SU-DHL-6 (cell line): ENCODE measurements at regions not wholly inside any gene's neighbourhood (a gene's known extent, or its start where the extent isn't known, plus 50 kb on each side); places are given as distances from the start of the nearest gene placed in this dataset.

ENCODE experiments used
- H2AFZ ChIP-seq: fragments of 200-600 bp; sonication (generic); 2 replicates; pipeline ENCODE4 v1.6.1; 2014; ENCODE audit warnings: low read depth, mild to moderate bottlenecking, moderate library complexity, mixed read lengths, antibody characterized with exemption, low read length; ENCODE audit not compliant: severe bottlenecking
- H3F3A ChIP-seq: fragments of 200-600 bp; shearing (Covaris generic); 2 replicates; pipeline ENCODE4 v1.6.0; 2016; ENCODE audit warnings: antibody characterized with exemption, mild to moderate bottlenecking; ENCODE audit not compliant: insufficient read depth
- H3K27ac ChIP-seq: fragments of 200-600 bp; sonication (generic); 2 replicates; pipeline ENCODE4 v1.5.1; 2016; ENCODE audit warnings: low read depth, mild to moderate bottlenecking, low read length, moderate library complexity, mixed read lengths
- H3K27me3 ChIP-seq: fragments of 200-600 bp; sonication (generic), shearing (Covaris generic); 2 replicates; pipeline ENCODE4 v1.6.0; 2014; ENCODE audit warnings: mild to moderate bottlenecking, low read length
- H3K36me3 ChIP-seq: fragments of 200-600 bp; sonication (generic); 2 replicates; pipeline ENCODE4 v1.6.1; 2014; ENCODE audit warnings: mild to moderate bottlenecking, low read length, mixed read lengths
- H3K4me2 ChIP-seq: fragments of 300-600, 200-600 bp; shearing (Covaris generic), sonication (generic); 2 replicates; pipeline ENCODE4 v1.6.0; 2014; ENCODE audit warnings: low read length, low read depth, mild to moderate bottlenecking; ENCODE audit not compliant: poor library complexity, severe bottlenecking
- H3K4me3 ChIP-seq: fragments of 200-600 bp; sonication (generic); 2 replicates; pipeline ENCODE4 v1.5.1; 2014; ENCODE audit warnings: antibody characterized with exemption, low read length, mild to moderate bottlenecking, mixed read lengths; ENCODE audit not compliant: insufficient read depth, poor library complexity, severe bottlenecking
- H3K79me2 ChIP-seq: fragments of 200-600 bp; sonication (generic); 2 replicates; pipeline ENCODE4 v1.6.1; 2014; ENCODE audit warnings: mild to moderate bottlenecking, low read length, moderate library complexity; ENCODE audit not compliant: insufficient read depth
- H3K9ac ChIP-seq: fragments of 200-600 bp; sonication (generic); 2 replicates; pipeline ENCODE4 v1.7.0; 2014; ENCODE audit warnings: mild to moderate bottlenecking, low read length
- H3K9me2 ChIP-seq: fragments of 200-600 bp; sonication (generic); replicated peaks from 2 replicates; pipeline ENCODE4 v1.6.1; 2014; ENCODE audit warnings: low read length; ENCODE audit not compliant: insufficient read depth
- H3K9me3 ChIP-seq: fragments of 200-600 bp; sonication (generic); 2 replicates; pipeline ENCODE4 v1.6.1; 2014; ENCODE audit warnings: low read length, mixed read lengths; ENCODE audit not compliant: insufficient read depth
- H4K20me1 ChIP-seq: fragments of 200-600 bp; sonication (generic); 2 replicates; pipeline ENCODE4 v1.6.1; 2014; ENCODE audit warnings: low read depth, mild to moderate bottlenecking, antibody characterized with exemption, low read length, moderate library complexity, mixed read lengths
- CTCF ChIP-seq: fragments of 200-600 bp; sonication (generic); IDR thresholded peaks from one replicate; pipeline ENCODE4 v1.5.1; 2017; ENCODE audit warnings: antibody characterized with exemption, mild to moderate bottlenecking, low read length, moderate library complexity; ENCODE audit not compliant: insufficient read depth, poor library complexity, severe bottlenecking
- EZH2phosphoT487 ChIP-seq: fragments of 200-600 bp; sonication (generic), shearing (Covaris generic); conservative IDR thresholded peaks from 2 replicates; pipeline ENCODE4 v1.6.1; 2018; ENCODE audit warnings: mild to moderate bottlenecking, antibody characterized with exemption, low read length, moderate library complexity, mixed read lengths

- Histone ChIP-seq H3K9me2 (no peaks in the 10 kb centered on the region), H4K20me1 (no peaks in the 10 kb centered on the region), H3K9ac (no peak overlapping the region), H3K36me3 (no peaks in the 10 kb centered on the region), H2AFZ (no peak overlapping the region), H3K79me2 (no peaks in the 10 kb centered on the region), H3K9me3 (no peaks in the 10 kb centered on the region), H3K4me3 (no peak overlapping the region), H3K27me3 (no peaks in the 10 kb centered on the region), H3F3A (no peaks in the 10 kb centered on the region), H3K27ac (no peak overlapping the region), H3K4me2 (no peak overlapping the region)
- TF ChIP-seq EZH2phosphoT487 = no peak
- no peak for TF ChIP-seq CTCF
These were observed 190.5 kb downstream of the IRX1 start for GRCh38 chr5:3786165-3786564.

GRCh38 chr5:3786891-3787430 is 191.3 kb downstream of the IRX1 start:
- Histone ChIP-seq H3K9me3 (no peaks in the 10 kb centered on the region), H3K27ac (no peak overlapping the region), H3K4me2 (no peak overlapping the region), H3K9ac (no peak overlapping the region), H3K9me2 (no peaks in the 10 kb centered on the region), H3F3A (no peaks in the 10 kb centered on the region), H3K27me3 (no peaks in the 10 kb centered on the region), H3K79me2 (no peaks in the 10 kb centered on the region), H4K20me1 (no peaks in the 10 kb centered on the region), H3K4me3 (no peak overlapping the region), H3K36me3 (no peaks in the 10 kb centered on the region), H2AFZ (no peak overlapping the region)
- TF ChIP-seq CTCF = no peak
- no peak for TF ChIP-seq EZH2phosphoT487

- Histone ChIP-seq H3K4me3 (no peak overlapping the region), H3K4me2 (no peak overlapping the region), H4K20me1 (no peaks in the 10 kb centered on the region), H3K9me3 (no peaks in the 10 kb centered on the region), H3K9me2 (no peaks in the 10 kb centered on the region), H3K27ac (no peak overlapping the region), H3K27me3 (no peaks in the 10 kb centered on the region), H3F3A (no peaks in the 10 kb centered on the region), H3K9ac (no peak overlapping the region), H3K79me2 (no peaks in the 10 kb centered on the region), H3K36me3 (no peaks in the 10 kb centered on the region), H2AFZ (no peak overlapping the region)
- TF ChIP-seq CTCF (no peak), EZH2phosphoT487 (no peak)
These were observed 192.0 kb downstream of the IRX1 start for GRCh38 chr5:3787604-3788003.
